ENCODE measurements at regions not wholly inside any gene's neighbourhood (a gene's known extent, or its start where the extent isn't known, plus 50 kb on each side); places are given as distances from the start of the nearest gene placed in this dataset.

DNA sequence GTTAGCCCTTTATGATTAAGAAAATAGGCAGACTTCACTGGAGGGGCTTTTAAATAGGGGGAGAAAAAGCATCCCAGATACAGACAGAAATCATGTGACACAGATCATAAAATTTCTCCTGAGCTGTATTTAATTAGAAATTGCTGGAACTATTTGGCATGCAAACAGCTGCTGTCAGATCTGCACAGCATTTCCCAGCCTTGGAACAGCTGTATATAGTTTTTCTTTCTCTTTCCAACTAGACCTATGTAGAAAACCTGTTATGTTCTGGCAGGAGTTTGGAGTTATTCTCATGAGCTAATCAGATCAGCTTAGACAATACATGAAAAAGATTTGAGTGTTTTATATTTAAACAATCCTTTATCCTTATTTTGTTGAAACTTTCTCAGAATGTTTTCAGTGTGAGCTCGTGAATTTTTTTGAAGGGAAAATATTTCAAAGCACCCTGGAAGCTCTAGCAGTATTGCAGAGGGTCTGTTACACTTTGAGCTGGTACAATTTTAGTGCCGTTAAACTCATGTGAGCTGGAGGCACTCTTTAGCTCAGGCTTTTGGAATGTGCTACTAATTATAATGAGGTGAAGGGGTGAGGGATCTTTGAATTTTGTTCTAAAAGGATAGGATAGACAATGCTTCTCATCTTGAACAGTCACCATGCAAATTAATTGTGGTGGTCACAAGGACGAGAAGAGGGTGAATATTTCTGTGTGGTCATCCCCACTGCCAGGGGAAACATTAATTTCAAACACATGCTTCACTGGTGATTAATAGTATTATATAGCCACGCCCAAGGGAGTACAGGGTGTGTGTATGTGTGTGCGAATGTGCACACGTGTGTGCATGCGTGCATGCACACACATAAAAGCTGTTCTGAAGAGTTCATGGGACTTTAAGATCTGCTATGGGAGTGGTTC, 239.4 kb upstream of the FBXL7 start:
- no peak for DNase-seq

DNA sequence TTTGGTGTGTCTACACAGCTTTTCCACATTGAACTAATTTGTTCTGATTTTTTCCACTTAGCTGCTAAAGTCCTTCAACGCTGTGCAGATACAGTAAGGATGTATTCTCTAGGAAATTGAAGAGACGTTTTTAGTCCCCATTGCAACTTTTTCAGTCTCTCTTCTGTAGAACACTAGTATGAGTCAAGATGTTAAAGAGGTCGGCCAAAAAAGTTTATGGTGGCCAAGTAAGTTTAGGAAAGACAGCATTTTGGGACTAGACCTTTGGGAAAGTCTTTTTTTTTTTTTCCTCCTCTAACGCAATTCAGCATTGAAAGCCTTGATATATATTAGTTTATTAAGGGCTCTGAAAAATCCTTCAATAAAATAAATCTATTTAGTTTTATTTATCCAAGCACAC, 243.5 kb upstream of the FBXL7 start:
- DNase-seq = no peak

DNA sequence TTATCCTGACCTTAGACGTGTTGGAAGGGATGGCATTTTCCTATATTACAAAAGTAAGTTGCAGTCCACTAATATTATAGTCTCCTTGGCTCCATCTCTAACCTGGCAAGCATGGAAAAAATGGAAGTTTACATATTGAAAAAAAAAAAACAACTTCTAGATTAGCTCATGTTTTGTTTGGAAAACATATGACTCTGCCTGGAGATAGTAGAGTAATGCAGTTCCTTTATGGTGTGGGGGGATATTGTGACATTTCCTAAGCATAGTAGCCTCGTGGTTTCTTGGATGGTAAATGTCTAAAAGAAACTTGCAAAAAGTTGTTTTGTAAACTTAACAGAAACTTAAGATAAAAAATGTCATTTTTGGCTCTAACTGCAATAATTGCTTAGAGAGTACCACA, 244.4 kb upstream of the FBXL7 start:
- DNase-seq = no peak

DNA sequence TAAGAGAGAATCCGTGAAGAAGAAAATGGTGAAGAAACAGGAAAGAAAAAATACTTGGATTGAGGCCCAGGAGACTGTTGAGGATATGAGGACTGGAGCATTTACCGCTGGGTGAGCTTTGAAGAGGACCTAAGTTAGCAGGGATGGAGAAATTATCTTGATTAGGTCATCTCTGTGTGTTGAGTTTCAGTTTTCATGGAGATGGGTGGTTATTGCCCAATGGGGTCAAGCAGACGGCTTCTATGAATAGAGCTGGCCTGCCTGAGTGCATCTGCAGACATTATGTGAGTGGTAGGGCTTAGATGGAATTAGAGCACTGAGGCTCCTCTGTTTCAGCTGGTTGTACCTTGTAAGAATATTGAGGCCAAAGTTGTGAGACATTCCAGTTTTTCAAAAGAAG, 245.4 kb upstream of the FBXL7 start:
- no peak for DNase-seq

DNA sequence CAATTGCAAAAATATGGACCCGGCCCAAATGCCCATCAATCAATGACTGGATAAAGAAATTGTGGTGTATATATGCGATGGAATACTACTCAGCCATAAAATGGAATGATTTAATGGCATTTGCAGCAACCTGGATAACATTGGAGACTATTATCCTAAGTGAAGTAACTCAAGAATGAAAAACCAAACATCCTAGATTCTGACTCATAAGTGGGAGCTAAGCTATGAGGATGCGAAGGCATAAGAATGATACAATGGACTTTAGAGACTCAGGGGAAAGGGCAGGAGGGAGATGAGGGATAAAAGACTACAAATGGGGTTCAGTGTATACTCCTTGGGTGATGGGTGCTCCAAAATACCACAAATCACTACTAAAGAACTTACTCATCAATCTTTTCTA, 247.6 kb upstream of the FBXL7 start:
- DNase-seq = no peak

DNA sequence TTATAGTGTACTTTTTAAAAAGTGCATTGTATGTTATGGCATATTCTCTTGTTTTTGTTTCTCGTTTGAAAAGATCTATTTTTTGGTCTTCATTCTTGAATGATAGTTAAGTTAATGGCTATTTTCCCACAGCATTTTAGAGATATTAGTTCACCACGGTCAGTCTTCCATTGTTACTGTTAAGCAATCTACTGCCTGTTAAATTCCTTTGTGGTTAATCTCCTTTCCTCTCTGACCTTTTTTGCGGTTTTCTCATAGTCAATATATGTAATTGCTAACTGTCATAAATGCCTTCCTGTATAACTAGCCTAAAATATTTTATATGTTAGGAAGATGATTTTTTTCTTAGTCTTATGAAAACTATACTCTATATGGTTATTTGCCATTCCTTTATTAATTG, 250.8 kb upstream of the FBXL7 start:
- DNase-seq = no peak

DNA sequence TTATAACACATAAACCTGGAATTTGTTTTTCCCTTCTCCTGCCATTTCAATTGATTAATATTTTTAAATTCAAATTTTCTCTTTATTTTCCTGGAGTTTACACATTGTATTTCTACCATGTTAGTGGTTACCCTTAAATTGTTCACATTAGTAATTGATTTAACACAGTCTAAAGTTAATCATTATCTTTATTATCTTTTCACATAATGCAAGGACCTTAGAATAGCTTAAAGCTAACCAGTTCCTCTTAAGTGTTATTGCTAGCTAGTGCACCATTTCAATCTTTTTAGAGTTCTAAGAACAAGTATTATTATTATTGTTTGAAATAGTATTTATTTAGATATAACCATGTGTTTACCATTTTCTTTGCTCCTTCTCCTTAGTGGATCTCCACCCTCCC, 251.2 kb upstream of the FBXL7 start:
- DNase-seq = no peak

DNA sequence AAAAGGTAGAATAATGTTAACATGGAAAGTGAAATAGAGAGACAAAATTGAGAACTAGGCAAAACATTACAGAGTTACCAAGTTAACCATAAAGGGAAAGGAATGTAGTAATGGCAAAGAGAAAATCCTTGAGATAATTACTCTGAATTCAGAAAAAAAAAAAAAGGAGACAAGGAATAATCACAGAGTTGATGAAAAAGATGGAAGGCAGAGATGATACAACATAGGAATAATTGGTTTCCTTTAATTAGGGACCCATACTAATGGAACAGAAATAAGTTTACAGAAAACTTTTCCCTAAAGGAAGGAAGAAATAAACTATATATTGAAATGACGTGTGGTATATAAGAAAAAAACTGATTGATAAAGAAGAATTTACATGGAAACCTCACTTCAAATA, 254.1 kb upstream of the FBXL7 start:
- DNase-seq = no peak

DNA sequence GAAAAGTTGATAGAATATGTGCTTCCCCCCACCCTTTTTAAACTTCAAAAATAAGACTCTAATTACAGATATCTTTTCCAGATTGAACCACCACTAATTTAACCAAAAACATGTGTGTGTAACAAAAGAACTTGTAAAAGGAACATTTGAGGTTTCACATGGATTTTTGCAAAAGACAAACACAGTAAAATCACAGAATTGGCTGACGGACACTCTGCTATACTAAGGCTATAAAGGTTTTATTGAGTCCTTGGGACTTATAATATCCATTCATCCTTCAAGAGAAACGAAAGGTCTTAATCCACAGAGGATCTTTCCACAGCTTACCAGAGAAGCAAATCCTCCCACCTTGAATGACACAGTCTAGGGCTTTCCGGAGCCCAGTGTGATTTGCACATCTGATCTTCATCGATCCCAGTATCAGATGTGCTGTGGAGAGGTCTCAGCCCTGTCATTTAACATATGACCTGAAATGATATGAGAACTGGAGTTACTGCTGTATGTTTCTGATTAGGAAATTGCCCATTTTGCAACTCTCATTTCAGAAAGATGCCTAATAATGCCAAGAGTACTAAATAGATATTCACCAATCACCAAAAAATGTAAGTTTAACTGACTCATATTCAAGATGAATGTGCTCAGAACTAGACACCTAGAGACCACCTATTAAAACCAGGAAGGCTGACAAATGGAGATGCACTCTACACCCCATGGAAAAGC, 256.5 kb upstream of the FBXL7 start:
- DNase-seq = no peak

DNA sequence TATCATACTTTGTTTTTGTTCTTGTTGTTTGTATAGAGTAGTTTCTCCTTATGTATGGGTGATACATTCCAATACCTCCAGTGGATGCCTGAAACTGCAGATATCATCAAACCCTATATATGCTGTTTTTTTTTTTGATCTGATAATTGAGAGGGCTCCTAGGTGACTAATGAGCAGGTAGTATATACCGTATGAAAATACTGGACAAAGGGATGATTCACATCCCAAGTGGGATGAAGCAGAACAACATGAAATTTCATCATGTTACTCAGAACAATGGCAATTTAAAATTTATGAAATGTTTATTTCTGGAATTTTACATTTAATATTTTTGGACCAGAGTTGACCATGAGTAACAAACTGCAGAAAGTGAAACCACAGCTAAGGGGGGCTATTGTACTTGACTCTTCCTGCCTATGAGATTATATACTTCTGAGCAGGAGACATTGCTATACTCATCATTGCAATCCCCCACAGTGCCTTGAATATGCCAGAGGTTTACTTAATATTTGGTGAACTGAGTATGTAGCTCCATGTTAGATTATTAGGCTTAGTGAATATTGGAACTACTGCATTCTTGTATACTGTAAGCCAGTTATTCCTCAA, 258.7 kb upstream of the FBXL7 start:
- DNase-seq = no peak

DNA sequence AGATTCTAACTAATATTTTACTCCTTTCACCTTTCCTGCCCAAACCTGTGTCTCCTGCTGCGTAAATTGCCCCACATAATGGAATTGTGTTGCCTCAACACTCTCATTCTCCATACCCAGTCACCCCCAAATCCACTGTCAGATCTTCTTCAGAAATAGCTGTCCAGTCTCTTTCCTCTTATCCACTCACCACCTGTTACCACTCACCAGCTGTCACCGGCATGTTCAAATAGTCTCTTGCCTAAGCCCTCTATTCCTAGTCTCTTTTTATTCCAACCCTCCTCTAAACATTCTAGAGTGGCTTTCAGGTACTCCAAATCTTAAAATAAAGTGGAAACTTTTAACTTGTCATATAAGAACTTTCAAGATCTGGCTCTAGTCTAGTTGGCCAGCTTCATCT, 262.0 kb upstream of the FBXL7 start:
- DNase-seq = no peak

DNA sequence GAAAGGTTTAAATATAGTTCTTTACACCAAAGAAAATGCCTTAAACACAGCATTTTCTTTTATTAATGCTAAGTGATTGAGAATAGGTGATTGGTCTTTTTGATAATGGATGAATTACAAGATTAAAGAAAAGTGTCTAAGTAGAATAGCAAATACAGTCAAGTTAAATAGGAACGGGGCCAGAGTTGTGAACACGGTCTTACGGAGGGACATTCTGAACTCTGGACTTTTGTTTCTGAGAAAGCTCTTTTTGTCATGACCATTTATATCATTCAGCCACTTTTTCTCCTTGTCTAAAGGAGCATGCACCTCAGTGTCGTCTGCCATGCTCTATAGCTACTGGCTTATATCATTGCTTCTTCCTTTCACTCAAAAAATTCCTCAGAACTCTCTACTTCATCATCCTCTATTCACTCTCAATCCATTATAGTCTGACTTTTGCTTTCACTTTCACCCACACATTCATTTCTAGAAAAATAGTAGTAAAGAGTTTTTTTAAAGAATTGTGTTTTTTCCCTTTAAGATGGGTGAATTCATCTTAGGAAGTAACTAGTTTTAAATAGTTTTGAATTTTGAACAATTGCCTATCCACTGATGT, 263.0 kb upstream of the FBXL7 start:
- no peak for DNase-seq

DNA sequence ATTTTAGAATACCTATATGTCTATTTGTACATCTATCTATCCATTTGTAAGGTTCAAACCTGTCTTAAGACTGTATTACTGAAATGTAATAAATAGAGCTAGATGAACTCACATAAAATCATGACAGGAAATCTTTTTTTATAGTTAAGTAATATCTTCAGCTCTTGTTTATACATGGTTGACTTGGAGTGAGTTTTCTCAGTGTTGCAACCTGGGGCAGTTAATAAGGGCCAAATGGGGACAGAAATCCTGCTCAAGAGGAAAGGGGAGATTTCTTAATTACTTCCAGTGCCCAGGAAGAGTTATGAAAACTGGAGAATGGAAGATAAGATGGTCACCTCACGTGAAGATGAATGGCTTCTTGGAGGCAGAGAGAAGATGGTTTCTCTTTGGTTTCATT, 265.1 kb upstream of the FBXL7 start:
- DNase-seq = no peak

DNA sequence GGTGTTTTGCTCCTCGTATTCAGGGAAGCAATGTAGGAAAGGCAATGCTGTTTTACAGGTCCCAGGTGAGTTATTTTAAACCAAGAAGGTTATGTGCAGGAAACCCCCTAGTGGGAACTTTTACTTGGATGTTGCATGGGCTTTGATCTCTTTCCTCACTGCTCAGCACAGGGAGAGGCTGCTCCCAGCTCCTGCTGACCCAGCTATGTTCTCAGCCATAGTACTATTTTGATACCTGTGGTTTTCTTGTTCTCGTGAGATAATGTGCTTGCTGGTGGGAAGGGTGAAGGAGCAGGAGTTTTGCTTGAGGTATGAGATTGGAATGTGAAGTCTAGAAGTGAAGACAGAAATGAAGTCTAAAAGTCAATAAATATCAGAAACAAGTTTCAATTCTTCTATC, 265.6 kb upstream of the FBXL7 start:
- DNase-seq = no peak

DNA sequence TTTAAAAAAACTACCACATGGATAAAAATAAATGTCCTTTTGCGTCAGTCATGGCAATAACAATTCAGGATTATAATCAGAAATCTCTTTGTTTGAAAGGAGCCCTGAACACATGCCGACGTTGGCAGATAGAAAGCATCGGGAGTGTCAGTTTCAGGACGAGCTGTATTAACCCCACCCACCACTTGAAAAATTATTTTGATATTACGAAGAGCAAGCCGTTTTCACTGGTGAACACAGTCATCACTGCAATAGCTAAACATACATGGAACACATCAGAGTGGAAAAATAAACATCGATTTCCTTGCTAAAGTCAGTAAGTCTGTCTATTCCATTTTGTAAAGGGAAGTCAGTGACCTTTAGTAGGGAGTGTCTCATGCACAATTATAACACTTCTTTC, 266.4 kb upstream of the FBXL7 start:
- no peak for DNase-seq

DNA sequence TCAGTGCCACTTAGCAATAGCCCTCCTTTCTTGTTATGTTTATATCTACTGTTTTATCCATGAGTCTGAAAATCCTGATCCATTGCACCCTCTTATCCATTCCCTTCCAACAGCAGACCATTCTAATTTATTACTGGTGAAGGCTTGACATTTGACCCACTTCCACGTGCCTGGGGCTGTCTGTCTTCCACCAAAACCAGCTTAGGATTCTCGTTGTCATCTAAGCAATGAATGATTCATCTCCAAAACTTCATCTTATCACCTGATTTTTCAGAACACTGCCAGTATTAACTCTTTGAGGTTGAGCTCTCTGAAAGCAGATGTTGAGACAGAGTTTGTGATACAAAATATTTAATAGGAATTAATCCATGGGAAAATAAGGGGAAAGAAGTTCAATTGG, 277.8 kb upstream of the FBXL7 start:
- no peak for DNase-seq

DNA sequence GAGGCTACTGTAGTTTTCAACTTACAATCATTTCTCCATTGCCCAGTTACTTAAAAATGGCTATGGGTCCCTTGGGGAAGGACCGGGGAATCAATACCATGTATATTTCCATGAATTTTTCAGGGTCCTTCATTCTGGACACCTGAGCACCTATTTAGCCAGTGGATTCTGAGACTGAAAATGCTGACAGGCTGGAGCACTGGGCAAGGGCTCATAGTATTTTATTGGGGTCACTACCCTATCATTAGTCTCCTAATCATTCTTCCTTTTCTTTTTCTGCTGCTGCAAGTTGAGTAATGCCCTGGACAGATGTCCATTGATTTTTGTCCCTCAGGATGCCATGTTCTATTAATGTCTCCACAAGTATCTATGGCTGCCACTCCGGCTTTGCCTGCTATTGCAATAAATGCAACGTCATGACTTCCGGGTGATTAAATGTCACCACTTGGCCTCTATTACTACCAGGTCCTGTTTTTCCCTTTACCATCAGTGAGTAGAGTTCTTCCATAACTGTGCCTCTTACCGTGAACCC, 279.3 kb upstream of the FBXL7 start:
- no peak for DNase-seq

DNA sequence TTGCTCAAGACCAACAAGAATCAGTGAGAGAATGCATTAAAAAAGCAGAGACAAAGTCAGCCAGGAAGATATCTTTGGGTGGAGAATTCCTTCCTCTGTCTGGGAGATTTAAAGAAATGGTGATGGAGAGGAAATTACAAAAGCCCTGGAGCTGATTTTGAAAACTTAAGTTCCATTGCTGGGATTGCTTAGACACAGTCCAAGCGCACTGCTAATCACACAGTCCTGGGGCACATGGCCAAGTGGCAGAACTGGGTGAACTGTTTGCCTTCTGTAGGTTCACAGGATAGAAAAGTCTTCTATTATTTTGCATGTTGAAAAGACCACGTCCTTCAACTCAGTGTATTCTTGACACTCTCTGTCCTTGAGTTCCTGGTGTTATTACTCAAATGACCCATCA, 284.9 kb upstream of the FBXL7 start:
- DNase-seq = no peak

DNA sequence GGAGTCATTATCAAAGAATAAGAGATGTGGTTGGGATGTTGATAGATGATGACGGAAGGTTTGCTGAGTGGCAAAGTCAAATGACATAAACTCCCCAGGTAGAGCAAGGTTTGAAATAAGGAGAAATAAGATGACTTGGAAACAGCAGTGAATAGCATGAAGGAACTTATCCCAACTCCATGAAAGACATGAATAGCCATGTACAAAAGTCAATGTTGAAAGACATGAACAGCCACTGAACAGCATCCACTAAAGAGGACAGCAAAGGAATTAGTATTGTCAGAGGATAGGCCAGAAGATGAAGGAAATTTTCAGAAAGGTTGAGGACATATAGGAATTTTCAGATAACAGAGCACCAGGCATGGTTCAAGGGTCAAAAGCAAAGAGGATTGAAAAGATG, 286.0 kb upstream of the FBXL7 start:
- no peak for DNase-seq

DNA sequence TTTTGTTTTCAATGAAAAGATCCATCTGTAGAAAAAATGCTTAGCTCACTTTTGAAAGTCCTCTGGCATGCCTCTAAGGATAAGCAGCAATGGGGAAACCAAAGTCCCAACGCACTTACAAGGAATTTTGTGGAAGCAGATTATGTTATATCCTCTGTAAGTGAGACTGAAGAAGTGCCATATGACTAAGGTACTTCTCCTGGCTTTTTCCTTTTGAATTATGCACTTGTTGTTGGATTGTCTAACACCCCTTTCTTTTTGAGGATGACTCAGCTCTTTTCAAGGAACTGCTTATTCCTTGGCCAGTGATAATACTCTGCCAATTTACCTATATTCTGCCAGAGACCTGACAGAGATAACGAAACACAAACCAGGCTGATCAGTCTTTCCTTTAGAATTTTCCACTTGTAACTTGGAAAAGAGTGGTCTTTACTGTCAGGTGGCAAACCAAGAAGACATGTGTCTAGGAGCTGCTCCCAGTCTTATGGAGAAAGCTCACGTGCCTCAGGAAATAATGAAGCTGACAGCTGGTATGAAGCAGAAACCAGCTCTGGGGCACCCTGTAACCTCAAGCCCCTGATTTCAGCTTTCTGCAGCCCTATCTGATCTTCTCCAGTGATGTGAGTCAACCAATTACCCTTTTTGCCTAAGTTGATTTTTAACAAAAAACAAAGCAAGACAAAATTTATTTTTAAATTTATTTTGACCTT, 290.8 kb upstream of the FBXL7 start:
- DNase-seq = no peak

DNA sequence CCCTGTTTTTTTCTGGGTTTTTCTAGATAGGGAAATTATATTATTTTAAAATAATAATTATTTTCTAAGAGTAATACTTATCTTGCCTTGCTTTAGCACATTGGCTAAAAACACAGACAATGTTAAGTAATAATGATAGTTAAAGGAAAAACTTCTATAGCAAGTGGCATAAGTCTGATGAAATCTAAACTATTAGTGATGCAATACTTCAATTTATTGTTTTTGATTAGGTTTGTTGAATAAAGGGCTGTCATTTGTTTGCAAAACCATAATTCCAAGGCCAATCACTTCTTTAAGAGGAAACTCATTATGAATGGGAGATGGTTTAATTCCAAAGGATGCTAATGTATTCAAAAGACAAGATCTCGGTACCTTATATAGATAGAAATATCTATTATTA, 293.8 kb upstream of the FBXL7 start:
- no peak for DNase-seq

DNA sequence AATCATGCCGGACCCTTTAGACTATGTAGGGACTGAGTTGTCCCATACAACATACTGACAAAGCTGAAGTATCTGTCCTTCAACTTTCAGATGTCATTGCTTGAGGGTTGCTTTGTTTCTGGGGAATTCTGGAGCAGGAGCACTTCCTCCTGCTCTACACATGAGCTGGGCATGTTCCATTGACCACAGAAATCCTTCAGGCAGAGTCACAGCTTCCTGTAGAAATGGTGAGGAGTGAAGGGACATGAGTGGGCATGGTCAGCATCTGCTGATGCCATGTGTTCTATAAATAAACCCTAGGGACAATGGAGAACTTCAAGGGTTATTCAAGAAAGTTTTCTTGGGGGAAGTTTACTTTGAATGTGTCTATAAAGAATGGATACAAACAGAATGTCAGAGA, 296.6 kb upstream of the FBXL7 start:
- DNase-seq = no peak

DNA sequence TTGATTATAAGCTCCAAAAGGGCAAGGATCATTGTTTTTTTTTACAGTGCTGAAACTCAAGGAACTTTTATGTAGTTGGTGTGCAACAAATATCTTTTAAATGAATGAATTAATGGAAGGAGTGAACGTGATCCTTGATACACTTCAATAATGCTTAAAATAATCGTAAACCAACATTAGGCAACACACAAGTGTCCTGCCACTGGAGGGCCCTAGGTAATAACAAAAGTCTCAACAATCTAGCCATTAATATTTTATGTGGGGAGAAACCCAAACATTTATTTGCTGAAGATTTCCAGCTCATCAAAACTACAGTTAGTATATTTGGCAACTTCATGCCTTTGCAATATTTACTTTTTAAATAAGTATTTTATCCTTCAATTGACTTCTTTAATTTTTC, 309.0 kb upstream of the FBXL7 start:
- DNase-seq = no peak
